Caco-2 (cell line): ENCODE measurements at regions not wholly inside any gene's neighbourhood (a gene's known extent, or its start where the extent isn't known, plus 50 kb on each side); places are given as distances from the start of the nearest gene placed in this dataset.

Experiments
- BruUV-seq: library from RNA; stranded (reverse); fragments of 400-500 nt; replicated peaks from 2 replicates; lab custom pipeline; 2021; lab: Mats Ljungman, UMichigan
- CTCF ChIA-PET: fragments of 300-600 bp; sonication (Branson Sonifier 250); formaldehyde crosslinking; loops from one replicate; lab custom pipeline; 2022; ENCODE audit warnings: antibody characterized with exemption; lab: Charles Lee
- POLR2A ChIA-PET: fragments of 300-600 bp; sonication (Branson Sonifier 250); formaldehyde crosslinking; loops from one replicate; lab custom pipeline; 2022; ENCODE audit warnings: antibody characterized with exemption; lab: Charles Lee
- DNase-seq, 2 experiments: peaks; one replicate each; pipeline versions ENCODE4 v3.0.0 to v3.0.0-alpha.2; 2020 to 2022
- H3K27me3 ChIP-seq: replicated peaks from 2 replicates; pipeline ENCODE4 v1.6.0; 2011; ENCODE audit warnings: low read length; ENCODE audit not compliant: control insufficient read depth, insufficient read depth
- H3K36me3 ChIP-seq: 2 replicates; pipeline ENCODE4 v1.5.1; 2011; ENCODE audit warnings: low read length; ENCODE audit not compliant: control insufficient read depth, insufficient read depth
- H3K4me1 ChIP-seq: fragments of 250-450 bp; sonication (Bioruptor Pico); 2 replicates; pipeline ENCODE4 v1.5.1; 2020; ENCODE audit warnings: mild to moderate bottlenecking
- H3K4me3 ChIP-seq: 2 replicates; pipeline ENCODE4 v1.5.1; 2011; ENCODE audit warnings: low read depth, mild to moderate bottlenecking, control low read depth, low read length
- H3K9me3 ChIP-seq: fragments of 250-450 bp; sonication (Bioruptor Pico); 2 replicates; pipeline ENCODE4 v1.5.1; 2020; ENCODE audit warnings: mild to moderate bottlenecking, moderate library complexity
- H3K27ac Mint-ChIP-seq: one replicate; pipeline ENCODE4 v1.8.0; 2022; ENCODE audit warnings: mixed read lengths; ENCODE audit not compliant: unreplicated experiment
- H3K27me3 Mint-ChIP-seq: one replicate; pipeline ENCODE4 v1.8.0; 2022; ENCODE audit warnings: mixed read lengths; ENCODE audit not compliant: insufficient read depth, unreplicated experiment
- H3K36me3 Mint-ChIP-seq: one replicate; pipeline ENCODE4 v1.8.0; 2022; ENCODE audit warnings: mild to moderate bottlenecking, mixed read lengths; ENCODE audit not compliant: insufficient read depth, unreplicated experiment
- H3K4me1 Mint-ChIP-seq: one replicate; pipeline ENCODE4 v1.8.0; 2022; ENCODE audit warnings: low read depth, mixed read lengths; ENCODE audit not compliant: unreplicated experiment
- H3K4me3 Mint-ChIP-seq: one replicate; pipeline ENCODE4 v1.8.0; 2022; ENCODE audit warnings: mild to moderate bottlenecking, moderate library complexity, mixed read lengths; ENCODE audit not compliant: unreplicated experiment
- H3K9me3 Mint-ChIP-seq: one replicate; pipeline ENCODE4 v1.8.0; 2022; ENCODE audit warnings: mixed read lengths; ENCODE audit not compliant: unreplicated experiment
- CTCF ChIP-seq, 2 experiments: fragments of 200-600 bp in 1 of 2; IDR thresholded peaks; 1 replicate in 1 of 2; 2 replicates in 1 of 2; pipeline versions ENCODE4 v1.5.1 to v1.8.0; 2011 to 2022; ENCODE audit warnings: antibody characterized with exemption in 1 of 2, control low read depth in 1 of 2, inconsistent platforms in 1 of 2, low read depth in 1 of 2, low read length in 1 of 2, mild to moderate bottlenecking in 1 of 2, moderate library complexity in 1 of 2; ENCODE audit not compliant: insufficient read depth in 1 of 2, severe bottlenecking in 1 of 2, unreplicated experiment in 1 of 2
- intact Hi-C: fragments of 100-400 bp; cut with micrococcal nuclease; formaldehyde crosslinking; loops from one replicate; pipeline ENCODE4 v1.10.0; 2022; ENCODE audit not compliant: unreplicated experiment

- TF ChIP-seq CTCF (IDR thresholded peaks at IDR 0.05; ENCODE audit: insufficient read depth in 1 of 2, low read depth in 1 of 2, low read length in 1 of 2, severe bottlenecking in 1 of 2, unreplicated experiment in 1 of 2): no peak
- Histone ChIP-seq H3K36me3 (no peaks in the 10 kb centered on the region), H3K9me3 (no peaks in the 10 kb centered on the region), H3K4me1 (peaks cover 17% of the 10 kb centered on the region), H3K4me3 (no peak overlapping the region), H3K27me3 (no peaks in the 10 kb centered on the region)
- CTCF ChIA-PET: no interaction called here
- Mint-ChIP-seq H3K4me3 (no peak overlapping the region), H3K9me3 (no peaks in the 10 kb centered on the region), H3K4me1 (peaks cover 7% of the 10 kb centered on the region), H3K36me3 (no peaks in the 10 kb centered on the region), H3K27ac (no peak overlapping the region), H3K27me3 (no peaks in the 10 kb centered on the region)
- DNase-seq: no peak
- no TSS peak for BruUV-seq
- intact Hi-C loops: no loop called here
- POLR2A ChIA-PET: no interaction called here
These were observed 342.4 kb upstream of the CD180 start for GRCh38 chr5:67538855-67539506.

- Histone ChIP-seq H3K36me3 (no peaks in the 10 kb centered on the region), H3K4me1 (peaks cover 17% of the 10 kb centered on the region), H3K4me3 (no peak overlapping the region), H3K27me3 (no peaks in the 10 kb centered on the region), H3K9me3 (no peaks in the 10 kb centered on the region)
- H3K4me3 Mint-ChIP-seq: no peak overlapping the region
- intact Hi-C loops: no loop called here
- CTCF ChIA-PET: no interaction called here
- H3K27me3 Mint-ChIP-seq: no peaks in the 10 kb centered on the region
- H3K36me3 Mint-ChIP-seq: no peaks in the 10 kb centered on the region
- peaks cover 17% of the 10 kb centered on the region for H3K4me1 Mint-ChIP-seq
- no peaks in the 10 kb centered on the region for H3K9me3 Mint-ChIP-seq
- no TSS peak for BruUV-seq
- no peak overlapping the region for H3K27ac Mint-ChIP-seq
- POLR2A ChIA-PET: no interaction called here
- DNase-seq: no peak
- TF ChIP-seq CTCF (IDR thresholded peaks at IDR 0.05; ENCODE audit: insufficient read depth in 1 of 2, low read depth in 1 of 2, low read length in 1 of 2, severe bottlenecking in 1 of 2, unreplicated experiment in 1 of 2): no peak
These were observed 341.0 kb upstream of the CD180 start for GRCh38 chr5:67537439-67538148.

- H3K36me3 ChIP-seq: no peaks in the 10 kb centered on the region
- Mint-ChIP-seq H3K4me1 (peaks cover 19% of the 10 kb centered on the region), H3K27ac (no peak overlapping the region), H3K4me3 (no peak overlapping the region), H3K36me3 (no peaks in the 10 kb centered on the region), H3K27me3 (no peaks in the 10 kb centered on the region), H3K9me3 (no peaks in the 10 kb centered on the region)
- CTCF ChIA-PET: no interaction called here
- no peaks in the 10 kb centered on the region for H3K9me3 ChIP-seq
- TF ChIP-seq CTCF (IDR thresholded peaks at IDR 0.05; ENCODE audit: insufficient read depth in 1 of 2, low read depth in 1 of 2, low read length in 1 of 2, severe bottlenecking in 1 of 2, unreplicated experiment in 1 of 2): no peak
- H3K4me3 ChIP-seq: no peak overlapping the region
- POLR2A ChIA-PET: no interaction called here
- no peaks in the 10 kb centered on the region for H3K27me3 ChIP-seq
- no TSS peak for BruUV-seq
- no peak for DNase-seq
- H3K4me1 ChIP-seq: peaks cover 17% of the 10 kb centered on the region
- intact Hi-C loops: no loop called here
These were observed 340.3 kb upstream of the CD180 start for GRCh38 chr5:67536866-67537265.
